ENCODE measurements at regions not wholly inside any gene's neighbourhood (a gene's known extent, or its start where the extent isn't known, plus 50 kb on each side); places are given as distances from the start of the nearest gene placed in this dataset.
"Not testable (repeated sequence)": the region's sequence is repeated elsewhere in the genome, so short reads cannot be mapped to it uniquely, and the experiment has no call there.

DNA sequence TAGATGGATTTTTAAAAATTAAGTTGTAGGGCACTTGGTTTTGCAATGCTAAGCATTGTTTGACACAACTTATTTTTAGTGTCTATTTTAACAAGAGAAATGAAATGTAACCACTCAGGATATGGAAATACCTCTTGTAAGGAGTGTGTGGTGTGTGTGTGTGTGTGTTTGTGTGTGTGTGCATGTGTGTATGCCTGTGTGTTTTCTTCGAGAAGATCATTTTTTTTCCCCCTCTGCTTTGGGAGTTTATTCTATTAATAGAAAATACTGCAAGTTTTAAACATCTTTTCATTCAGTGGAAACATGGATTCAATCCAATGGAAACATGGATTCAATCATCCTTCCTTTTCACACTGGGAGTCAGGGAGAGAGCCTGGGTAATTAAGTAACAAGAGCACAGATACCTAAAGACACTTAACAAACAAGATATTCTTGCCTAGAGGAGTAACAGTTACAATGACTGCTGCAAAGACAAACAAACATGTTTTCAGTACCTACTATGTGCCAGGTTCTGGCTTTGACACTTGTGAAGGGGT, 567.2 kb upstream of the TBL1XR1 start:
- DNase-seq: no peak

DNA sequence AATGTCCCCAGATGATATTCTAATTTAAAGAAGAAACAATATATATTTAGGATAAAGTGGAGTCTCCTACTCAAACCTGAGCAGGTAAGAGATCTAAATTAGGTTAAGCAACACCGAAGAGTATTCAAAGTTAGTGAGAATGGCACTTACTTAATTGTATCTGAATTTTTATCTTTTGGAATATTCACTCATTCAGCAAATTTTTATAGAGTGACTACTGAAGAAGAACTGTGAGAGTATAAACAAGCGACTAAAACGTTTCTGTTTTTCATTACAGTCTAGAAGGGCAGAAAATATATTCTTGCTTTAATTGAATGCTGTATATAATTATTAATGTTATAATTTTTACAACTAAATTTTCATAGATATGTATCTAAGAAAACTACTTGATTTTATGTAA, 567.7 kb upstream of the TBL1XR1 start:
- no peak for DNase-seq

DNA sequence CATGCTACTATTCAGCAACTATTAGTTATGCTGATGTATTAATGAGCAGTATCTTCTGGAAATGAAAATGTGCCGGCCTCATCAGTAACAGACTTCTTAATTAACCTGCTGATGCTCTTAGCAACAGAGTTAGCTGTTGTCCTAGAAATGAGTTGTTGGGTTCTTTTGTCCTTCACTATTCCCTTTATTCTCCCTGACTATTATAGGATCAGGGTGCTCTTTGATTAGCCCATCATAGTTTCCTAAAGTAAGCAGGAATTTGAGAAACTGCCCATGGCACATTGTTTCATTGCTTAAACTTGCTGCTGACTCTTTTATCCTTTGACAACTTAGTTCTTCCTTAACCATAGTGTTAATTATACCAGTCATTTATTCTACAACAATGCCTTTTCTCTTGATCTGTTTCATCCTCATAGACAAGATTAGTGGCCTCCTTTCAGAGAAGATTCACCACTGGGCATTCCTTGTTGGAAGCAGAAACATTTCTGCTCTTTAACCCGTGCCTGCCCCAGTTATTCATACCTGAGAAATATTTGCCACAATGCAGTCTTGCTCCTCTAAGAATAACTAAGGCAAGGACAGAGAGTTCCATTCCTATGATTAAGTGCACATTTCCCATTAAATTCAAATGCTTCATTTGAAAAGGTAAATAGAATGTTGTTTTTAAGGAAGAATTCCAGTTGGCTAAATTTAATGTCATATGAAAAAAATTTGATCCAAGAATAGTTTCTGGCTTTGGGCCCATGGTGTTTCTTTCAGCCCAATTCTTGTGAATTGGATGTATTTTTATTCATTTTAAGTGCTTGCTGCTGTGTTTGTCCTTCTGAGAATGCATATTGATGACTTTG, 573.3 kb upstream of the TBL1XR1 start:
- no peak for DNase-seq

DNA sequence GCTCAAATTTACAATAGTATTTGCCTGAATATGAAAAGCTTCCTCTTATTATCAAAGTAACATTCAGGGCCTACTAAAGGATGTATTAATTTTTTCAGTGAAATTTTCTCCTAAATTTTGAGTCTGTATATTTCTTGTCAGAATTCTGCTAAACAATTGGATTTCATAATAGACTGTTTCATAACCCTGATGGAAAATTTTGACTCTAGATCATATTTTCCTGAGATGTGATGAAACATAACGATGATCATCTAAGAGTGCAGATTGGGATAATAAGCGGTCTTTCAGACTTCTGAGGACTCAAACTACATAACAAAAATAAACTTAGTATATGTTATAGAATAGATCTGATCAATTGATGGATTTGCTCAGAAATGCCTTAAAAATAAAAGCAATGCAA, 574.5 kb upstream of the TBL1XR1 start:
- no peak for DNase-seq

DNA sequence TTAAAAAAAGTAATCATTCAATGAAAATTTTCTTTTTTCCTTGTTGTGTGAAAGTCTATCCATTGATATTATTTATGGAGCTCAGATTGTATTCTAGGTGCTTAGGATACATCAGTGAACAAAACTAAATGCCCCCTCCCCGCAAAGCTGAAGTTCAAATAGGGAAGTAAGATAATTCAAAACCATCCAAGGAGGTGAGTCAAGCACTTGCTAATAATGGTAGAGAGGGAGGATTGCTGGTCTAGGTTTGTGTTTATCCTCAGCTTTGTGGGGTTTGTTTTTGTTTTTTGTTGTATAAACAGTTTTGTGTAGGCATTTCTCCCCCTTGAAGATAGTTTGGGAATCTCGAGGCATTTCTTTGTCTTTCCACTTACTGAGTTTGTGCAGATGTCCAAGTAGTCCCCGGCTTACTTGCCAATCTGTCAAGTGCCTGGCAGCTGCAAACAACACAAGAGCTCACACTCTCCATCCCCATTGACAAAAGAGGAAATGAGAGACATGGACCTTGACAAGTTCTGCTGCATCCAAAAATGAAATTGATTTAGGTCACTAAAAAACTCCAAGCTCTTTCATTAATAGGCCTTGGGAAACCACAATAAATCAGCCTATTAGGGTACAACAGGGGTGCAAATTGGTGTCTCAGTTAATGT, 575.8 kb upstream of the TBL1XR1 start:
- peak; percentile 5 to 16 for DNase-seq

DNA sequence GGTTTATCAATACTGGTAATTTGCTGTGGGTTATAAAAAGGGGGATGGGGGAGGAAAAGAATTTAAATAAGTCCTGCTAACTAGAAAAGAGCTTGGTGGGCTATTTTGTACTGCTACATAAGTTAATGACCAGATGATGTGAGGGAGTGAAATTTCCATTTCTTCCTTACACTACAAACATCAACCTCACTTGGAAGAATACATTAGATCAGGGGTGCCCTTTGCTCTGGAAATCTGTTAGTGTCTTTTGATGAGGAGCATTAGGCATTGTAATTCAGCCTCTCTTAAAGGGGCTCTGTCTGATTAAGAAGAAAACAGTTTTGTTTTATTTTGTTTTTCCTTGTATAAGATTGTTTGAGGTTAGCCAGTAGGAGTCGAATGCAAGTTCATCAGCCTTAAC, 576.4 kb upstream of the TBL1XR1 start:
- no peak for DNase-seq

DNA sequence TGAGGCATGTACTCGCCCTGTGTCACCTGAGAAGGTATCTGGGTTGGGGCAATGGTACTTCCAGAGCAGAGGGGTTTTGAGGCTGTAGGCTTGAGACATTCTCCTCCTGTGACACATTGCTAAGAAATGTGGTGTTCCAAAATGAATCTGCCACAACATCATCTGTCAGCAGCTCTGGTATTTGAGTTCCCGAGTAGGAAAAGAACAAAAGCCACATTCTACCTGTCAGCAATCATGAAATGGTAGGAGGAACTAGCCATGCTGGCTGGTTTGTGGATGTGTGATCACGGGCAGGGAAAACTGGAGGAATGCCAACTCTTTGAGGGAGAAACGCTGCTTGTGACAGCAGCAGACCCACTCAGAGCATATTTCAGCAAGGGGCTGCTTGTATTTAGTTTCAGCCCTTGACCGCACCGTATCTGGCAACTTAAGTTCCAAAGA, 579.4 kb upstream of the TBL1XR1 start:
- no peak for DNase-seq

DNA sequence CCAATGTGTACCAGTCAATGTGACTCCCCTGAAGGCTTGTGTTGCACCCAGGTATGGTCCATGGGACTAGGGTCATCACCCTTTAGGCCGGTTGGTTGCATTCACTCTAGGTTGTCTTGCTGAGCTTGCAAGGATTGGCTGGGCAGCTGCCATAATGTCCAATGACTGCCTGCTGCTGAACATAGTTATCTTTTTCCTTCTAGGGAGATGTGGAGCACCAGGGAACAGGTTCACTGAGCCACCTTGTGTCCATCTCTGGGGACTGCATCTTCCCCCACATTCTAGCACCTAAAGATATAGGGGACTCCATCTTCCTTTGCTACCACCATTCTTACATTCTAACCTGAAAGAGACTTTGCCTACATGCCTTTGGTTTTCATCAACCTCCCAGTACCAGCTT, 580.4 kb upstream of the TBL1XR1 start:
- DNase-seq: peak; percentile 85

DNA sequence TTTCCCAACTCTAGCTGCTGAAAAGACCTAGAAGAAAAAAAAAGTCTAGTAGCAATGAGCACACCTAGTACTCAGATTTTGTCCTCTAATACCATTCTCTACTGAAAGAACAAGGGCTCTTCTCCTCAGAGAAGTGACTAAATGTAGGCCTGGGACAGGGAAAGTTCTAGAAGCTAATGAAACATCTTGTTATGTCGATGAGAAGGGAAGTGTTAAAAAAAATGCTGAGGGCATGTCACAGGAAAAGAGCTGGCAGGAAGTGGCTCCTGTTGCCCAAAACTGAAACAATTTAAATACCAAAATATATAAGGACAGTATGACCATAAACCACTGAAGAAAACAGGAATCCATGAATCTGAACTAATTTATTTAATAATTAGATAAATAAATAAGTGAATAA, 581.4 kb upstream of the TBL1XR1 start:
- DNase-seq: peak; percentile 44 to 62

DNA sequence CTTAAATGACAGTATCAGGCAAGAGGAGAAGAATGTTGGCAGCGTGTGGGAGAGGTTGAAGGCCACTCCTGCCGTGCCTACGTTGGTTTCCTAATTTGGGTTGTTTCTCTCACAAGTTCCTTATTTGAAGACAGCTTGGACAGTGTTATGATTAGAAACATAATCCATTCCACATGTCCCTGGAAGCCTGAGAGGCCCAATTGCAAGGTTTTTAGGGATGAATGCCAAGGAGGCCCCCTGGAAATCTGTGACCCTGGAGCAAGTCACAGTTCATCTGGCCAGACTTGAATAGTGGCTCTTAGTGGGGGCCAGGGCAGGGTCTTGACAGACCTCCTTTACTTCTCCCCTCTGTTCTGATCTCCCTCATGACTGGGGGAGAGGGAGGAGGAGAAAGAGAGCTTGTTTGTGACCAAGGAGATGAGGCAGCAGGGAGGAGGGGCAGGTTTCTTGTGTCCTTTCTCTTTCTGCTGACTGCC, 584.4 kb upstream of the TBL1XR1 start:
- peak; percentile 62 to 67 for DNase-seq

DNA sequence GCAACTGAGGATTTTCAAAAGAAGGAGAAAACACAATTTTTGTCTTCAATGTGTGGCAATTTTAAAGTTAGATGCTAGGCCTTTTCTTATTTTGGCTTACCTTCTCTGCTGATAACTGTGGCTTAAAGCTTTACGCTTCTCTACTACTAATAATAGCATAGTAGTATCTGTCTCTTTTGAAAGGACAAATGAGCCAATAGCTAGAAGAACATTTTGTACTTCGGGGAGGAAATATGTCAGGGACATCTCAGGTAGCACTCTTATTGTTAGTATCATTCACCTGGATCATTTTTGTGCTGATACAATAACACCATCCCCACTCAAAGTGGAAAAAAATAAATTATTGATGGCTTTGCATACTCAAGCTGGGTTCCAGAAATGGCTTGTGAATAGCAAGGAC, 586.1 kb upstream of the TBL1XR1 start:
- no peak for DNase-seq

DNA sequence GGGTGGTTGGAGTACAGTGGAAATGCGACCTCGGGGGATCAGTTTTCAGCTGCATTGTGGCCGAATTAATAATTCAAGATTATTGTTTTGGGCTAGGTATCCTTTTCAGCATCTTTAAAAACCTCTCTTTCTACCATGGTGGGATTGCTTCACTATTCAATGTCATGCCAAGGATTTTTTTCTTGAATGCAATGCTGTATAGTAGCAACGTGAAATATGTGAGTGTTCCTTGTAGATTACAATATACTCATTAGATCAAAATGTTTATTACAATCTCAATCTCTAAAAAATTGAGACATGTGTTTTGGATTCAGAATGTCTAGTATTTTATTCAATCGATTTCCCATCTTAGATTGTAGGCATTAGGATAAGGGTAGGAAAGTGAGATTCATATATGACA, 586.5 kb upstream of the TBL1XR1 start:
- no peak for DNase-seq

DNA sequence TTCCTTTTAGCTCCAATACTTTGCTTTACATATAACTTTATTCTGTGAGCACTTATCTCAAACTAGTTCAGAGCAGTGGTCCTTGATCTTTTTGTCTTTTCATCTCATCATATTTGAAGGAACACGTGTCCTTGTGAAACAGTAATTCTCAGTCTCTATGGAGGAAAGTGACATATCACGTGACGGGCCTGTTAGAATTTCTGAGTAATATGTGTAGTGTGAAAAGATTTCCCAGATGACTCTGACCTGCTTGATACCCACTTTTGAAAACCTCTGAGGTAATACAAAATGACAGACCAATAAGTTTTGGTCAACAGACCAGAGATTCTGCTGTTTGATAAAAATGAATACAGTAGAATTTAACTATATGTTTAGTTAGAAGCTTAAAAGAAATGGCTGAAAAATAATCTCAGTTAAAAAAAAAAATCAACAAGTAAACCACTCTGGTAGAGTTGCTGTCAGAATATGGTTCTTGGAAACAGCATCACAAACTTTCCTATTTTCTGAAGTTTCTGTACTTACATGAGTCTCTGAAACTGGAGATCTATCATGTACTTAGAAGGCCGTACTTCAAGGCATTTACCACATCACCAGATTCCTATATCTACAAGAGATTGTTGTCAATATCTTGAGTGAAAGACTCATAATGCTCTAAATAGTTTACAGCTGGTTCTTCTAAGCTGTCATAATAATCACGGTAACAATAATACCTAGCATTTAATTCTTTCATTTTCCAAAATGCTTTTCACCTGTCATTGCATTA, 590.2 kb upstream of the TBL1XR1 start:
- no peak for DNase-seq

DNA sequence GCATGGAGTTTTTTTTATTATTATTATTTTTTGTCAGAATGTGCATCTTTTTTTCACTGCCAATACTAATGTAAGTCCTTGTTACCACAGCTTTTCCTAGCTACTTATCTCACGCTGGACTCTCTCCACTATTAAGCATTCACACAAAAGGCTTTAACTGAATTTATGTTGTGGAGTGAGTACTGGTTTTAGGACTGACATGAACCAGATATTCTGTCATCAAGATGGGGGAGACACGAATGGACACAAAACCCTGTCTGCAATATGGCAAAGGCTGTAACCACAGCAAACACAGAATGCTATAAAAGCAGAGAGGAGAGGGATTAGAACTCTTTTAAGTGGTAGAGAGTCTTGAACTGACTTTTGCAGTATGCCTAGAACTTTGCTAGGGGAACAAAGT, 592.2 kb upstream of the TBL1XR1 start:
- DNase-seq: no peak

DNA sequence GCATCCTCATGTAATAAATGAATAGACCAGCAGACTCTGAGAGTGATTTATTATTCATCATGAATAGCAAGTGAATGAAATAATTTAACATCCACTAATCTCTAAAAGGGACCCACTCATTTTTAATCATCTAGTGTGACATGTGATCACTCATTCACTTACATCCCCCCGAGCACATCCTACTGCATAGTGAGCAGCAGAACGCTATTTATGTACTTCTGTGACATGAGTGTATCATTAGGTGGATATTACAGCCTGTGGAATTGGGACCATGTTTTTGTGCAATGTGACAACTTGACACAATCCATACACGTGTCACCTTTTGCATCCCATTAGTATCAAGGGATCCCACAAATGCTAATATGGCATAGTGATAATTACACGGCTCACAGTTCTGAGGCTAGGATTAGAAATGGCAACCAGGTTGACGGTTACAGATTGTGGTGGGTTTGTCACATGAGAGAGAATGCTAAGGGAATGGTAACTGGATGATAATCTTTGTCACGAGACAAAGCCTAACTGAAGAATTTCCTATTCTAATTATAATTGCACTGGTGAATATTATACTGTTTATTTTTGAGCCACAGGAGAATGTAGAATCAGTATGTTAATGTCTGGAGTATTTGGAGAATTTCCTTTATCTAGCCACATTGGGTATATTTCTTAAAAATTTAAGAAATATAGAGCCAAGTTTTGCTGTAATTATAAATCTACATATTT, 595.2 kb upstream of the TBL1XR1 start:
- DNase-seq: no peak

DNA sequence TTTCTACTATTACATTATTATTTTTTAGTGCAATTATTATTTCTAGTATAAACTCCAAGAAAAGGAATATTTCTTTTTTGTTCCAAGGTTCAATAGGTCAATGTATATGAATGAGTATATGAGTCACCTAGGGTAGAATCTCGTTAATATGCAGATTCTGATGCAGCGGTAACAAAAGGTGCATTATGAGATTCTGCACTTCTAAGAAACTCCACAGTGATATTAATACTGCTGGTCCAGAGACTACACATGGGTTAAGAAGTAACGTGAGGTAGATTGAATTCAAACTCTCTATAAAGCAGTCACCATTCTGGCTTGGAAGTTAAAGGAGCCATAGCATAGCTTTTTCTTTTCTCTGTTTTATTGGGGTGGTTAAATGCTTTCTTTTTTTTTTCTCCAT, 596.2 kb upstream of the TBL1XR1 start:
- no peak for DNase-seq

DNA sequence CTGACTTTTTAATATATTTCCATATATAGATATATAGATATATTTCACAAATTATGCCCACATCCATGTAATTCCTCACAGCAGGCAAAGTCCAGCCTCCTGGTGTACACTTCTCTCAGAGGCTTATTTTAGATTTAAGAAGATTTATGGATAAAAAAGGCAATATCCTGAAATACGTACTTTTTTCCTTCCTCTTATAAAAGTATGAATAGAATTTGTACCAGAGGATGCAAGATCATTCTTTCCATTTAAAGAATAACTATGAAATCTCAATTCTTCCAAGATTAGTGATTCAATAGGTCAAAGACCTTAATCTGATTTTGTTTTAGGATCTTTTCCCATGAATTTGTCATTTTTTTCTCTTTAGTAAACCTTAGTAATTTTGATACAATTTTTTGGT, 597.9 kb upstream of the TBL1XR1 start:
- DNase-seq: no peak

DNA sequence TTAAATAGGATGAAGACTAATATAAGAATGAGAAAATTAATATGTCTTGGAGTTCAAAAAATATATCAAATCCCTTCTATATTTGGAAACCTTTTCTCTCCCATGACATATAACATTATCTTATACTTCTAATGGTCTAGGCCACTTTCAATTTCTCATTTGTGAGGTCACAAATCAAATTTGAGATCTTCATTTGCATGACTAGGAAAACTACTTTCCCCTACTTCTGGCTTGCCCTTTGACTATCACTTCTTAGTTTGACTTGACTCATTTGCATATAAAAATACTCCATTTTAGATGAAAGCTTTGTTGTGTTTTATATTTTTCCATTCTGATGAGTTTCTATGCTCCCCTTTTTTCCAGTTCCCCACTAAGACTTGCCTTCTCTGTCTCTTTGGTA, 598.6 kb upstream of the TBL1XR1 start:
- DNase-seq: no peak

DNA sequence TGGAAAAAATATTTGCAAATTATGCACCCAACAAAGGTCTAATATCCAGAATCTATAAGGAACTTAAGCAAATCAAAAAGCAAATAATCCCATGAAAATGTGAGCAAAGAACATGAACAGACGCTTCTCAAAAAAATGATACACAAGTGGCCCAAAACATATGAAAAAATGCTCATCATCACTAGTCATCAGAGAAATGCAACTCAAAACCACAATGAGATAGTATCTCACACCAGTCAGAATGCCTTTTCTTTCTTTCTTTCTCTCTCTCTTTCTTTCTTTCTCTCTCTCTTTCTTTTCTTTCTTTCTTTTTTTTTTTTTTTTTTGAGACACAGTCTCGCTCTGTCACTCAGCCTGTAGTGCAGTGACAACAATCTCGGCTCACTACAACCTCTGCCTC, 602.9 kb upstream of the TBL1XR1 start:
- DNase-seq: not testable (repeated sequence)

DNA sequence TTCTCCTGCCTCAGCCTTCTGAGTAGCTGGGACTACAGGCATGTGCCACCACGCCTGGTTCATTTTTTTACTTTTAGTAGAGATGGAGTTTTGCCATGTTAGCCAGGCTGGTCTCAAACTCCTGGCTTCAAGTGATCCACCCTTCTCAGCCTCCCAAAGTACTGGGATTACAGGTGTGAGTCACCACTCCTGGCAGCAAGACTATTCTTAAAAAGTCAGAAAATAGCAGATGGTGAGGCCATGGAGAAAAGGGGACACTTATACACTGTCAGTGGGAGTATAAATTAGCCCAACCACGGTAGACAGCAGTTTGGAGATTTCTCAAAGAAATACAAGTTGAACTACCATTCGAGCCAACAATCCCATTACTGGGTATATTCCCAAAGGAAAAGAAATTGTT, 603.3 kb upstream of the TBL1XR1 start:
- no peak for DNase-seq

DNA sequence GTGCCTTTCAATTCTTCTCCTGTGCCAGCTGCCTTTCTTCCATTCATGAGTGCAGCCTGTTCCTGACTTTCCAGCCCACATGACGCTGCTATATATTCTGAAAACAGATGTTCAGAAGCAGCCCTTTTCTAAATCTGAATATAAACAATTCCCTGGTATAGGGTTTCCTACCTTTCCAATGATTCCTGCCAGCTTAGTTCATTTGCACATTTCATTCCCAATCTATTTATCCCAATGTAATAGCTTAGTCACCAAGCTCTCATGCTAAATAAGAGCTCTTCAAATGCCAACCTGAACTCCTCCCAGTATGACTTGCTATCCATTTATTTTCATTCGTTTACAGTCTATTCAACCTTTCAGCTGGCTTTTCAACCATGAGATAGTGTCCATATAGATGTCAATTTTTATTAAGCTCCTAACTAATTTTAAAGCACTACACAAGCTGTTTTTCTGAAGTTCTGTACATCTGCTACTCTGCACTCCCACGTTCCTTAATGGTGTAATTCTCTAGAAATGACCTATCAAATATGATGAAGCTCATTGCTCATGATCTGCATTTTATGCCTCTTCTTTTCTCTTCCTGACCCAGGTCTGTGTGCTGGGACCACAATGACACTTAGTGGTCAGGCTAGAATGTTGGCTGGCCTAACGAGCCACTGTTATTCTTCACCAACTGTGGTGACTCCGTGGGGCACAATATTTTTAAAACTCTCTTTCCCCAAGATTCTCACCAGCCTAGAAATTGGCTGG, 605.0 kb upstream of the TBL1XR1 start:
- DNase-seq: no peak

DNA sequence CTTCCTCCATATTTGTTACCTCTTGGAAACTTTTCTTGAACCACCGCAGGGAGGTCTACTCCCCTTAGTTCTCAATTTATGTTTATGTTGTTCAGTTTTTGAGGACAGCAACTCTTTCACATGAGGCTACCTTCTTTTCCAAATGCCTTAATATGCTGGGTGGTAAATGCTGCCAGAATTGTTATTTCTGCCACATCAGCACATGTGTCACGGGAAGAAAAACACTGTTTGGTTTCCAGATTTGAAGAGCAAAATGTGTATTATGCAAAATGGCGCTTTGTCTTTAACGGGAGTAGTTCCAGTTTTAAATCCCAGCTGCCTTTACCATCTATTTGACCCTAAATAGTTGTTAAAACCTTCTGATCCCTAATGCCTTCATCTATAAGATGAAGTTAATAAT, 606.2 kb upstream of the TBL1XR1 start:
- no peak for DNase-seq

Data from Kasumi-1 (cell line).